HG02759 (cell line): ENCODE measurements at regions not wholly inside any gene's neighbourhood (a gene's known extent, or its start where the extent isn't known, plus 50 kb on each side); places are given as distances from the start of the nearest gene placed in this dataset.
"Not testable (repeated sequence)": the region's sequence is repeated elsewhere in the genome, so short reads cannot be mapped to it uniquely, and the experiment has no call there.

Source experiments
- ATAC-seq: cut with Tn5 transposase; IDR thresholded peaks from one replicate; pipeline ENCODE4 v1.9.1; 2021; ENCODE audit warnings: mild to moderate bottlenecking, moderate library complexity; ENCODE audit not compliant: unreplicated experiment

- ATAC-seq = no peak
Observed at GRCh38 chr1:60950224-60951063, 131.9 kb upstream of the NFIA start.

DNA sequence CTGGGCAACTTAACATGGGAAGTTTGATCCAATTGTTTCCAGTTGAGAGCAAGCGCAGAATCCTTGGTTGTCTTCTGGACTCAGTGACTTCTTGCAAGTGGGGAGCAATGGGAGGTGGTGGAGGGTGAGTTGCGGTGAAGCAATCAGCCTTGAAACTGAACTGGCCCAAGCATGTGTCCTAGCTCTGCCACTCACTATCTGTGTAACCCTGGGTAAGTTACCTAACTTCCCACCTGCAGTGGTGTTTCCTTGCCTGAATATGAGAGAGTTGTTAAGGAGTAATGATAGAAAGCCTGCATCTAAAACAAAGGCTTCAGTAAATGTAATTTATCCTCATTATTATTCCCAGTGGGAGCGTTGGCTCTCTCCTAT, 132.5 kb upstream of the NFIA start:
- no peak for ATAC-seq

- no peak for ATAC-seq
Observed at GRCh38 chr1:60949154-60949825, 133.1 kb upstream of the NFIA start.

- no peak for ATAC-seq
Observed at GRCh38 chr1:60948486-60948885, 133.9 kb upstream of the NFIA start.

- no peak for ATAC-seq
Observed at GRCh38 chr1:60947367-60947766, 135.0 kb upstream of the NFIA start.

DNA sequence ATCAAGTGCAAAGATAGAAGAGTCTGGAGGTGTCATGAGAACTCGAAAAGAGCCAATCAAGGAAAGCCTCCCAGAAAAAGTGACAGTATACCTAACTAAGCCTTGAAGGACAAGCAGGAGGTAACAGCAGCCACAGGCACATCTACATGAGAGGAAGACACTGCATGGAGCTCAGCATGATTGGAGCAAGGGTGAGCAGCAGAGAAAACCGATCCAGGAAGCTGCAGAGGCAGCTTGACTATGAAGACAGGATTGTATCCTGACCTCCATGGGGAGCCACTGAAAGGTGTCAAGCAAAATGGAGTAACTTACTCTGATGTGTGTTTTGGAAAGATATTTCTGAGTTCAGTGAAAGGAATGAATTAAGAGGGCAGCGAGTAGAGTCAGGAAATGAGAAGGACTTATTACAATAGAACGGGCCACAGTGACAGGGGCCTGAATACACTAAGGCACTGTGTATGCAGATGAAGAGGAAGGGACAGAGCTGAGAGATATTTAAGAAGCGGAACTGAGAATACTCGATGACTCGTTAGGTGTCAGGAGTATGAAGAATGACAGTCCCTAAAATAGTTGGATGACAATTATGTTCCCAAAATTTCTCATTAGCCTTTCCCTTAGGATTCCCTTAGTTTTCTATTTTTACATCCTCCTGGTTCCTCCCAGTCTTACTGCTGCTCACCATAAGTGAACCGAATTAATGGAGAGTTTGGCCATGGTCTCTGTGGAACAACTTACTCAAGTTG, 139.3 kb upstream of the NFIA start:
- no peak for ATAC-seq

- no peak for ATAC-seq
Observed at GRCh38 chr1:60942291-60942690, 140.1 kb upstream of the NFIA start.

GRCh38 chr1:60940685-60941084, 141.7 kb upstream of the NFIA start:
- not testable (repeated sequence) for ATAC-seq

- ATAC-seq = no peak
Observed at GRCh38 chr1:60937720-60938119, 144.6 kb upstream of the NFIA start.

DNA sequence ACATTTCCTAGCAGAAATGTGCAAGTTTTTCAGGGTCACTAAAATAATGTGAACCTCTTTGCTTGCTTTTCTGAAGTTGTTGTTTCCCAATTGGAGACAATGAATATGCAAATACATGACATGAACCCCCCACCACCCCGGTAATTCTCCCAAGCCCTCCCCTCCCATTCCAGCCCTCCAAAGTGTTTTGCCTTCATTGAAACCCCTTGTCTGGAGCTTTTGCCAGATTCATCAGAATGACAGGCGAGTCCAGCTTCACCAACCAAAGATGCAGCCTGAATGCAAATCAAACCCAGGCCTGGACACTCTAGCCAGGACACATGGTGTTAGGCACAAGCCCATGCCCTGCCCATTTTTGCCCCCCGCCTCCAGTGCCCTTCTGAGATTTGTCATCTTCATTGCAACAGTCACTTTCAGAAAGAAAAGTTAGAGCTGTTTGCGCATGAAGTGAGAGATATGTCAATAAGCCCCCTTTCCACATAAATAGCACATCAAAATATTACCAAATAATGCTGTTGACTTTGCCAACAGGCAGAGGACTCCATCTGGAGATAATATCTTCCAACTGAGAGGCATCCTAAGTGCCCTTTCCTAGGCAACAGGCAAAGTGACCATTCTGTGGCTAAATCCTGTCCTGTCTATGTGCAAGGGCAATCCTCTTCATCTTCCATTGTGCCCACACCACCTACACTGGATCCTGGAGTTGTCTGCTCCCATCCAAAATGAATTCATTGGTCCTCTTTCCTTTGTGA, 145.6 kb upstream of the NFIA start:
- no peak for ATAC-seq

DNA sequence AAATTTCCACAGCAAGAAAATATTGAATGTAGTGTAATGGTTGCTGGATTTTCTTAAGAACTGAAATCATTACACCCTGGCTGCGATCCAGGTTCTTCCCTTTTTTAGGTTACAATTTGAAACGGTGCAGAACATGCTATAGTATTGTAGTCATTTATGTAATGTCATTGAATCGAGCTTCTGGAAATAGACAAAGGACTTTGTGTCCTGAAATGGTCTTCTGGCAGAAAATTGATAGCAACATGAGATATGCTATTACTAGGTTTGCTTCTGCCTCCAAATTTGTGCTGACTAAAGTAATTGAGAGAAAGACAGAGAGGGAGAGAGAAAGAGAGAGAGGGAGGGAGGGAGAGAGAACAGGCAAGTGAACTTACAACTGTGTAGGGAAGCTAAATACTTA, 146.2 kb upstream of the NFIA start:
- ATAC-seq = no peak

- ATAC-seq = no peak
Observed at GRCh38 chr1:60935599-60936110, 146.7 kb upstream of the NFIA start.

- no peak for ATAC-seq
Observed at GRCh38 chr1:60930130-60930529, 152.2 kb upstream of the NFIA start.

GRCh38 chr1:60924964-60925798, 157.2 kb upstream of the NFIA start:
- no peak for ATAC-seq

DNA sequence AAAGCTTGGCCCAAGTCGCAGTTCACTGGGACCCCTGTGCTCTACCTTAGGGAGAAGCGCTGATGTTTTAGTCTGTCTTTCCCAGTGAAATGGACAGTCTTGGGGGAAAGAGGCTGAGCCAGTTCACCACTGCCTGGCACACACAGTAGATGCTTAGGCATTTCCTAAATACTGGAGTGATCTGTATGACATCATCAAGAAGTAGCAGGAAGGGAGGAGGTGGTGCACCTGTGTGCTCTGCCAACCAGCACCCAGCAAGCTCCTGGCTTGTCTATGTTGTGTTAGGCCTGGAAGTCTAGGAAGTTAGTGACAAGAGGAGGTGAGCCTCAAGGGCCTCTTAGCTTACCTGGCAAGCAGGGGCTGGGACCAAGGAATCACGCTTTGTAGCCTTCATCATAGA, 158.2 kb upstream of the NFIA start:
- no peak for ATAC-seq

- no peak for ATAC-seq
Observed at GRCh38 chr1:60923389-60924087, 158.8 kb upstream of the NFIA start.

GRCh38 chr1:60922304-60922703, 160.1 kb upstream of the NFIA start:
- no peak for ATAC-seq

- ATAC-seq = no peak
Observed at GRCh38 chr1:60921175-60921574, 161.2 kb upstream of the NFIA start.

DNA sequence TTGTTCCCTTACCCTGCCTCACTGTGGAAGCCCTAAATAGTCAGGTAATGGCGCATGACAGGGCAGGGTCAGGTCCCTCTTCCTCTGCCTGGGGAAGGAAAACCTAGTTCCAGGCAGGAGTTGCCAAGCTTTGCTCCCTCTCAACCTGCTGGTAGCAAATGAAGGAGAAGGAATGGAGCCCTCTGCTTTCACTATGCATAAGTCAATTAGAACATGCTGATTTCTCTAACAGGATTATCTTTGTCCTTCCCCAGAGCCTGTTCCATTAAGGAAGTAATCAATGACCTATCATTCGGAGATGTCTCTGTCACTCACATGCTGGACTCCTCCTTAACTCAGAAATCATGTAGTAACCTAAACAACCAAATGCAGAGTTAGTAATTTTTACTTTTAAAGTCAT, 161.8 kb upstream of the NFIA start:
- ATAC-seq = no peak
